GM18861 (cell line): ENCODE measurements at regions not wholly inside any gene's neighbourhood (a gene's known extent, or its start where the extent isn't known, plus 50 kb on each side); places are given as distances from the start of the nearest gene placed in this dataset.

Experiments used
- ATAC-seq: cut with Tn5 transposase; IDR thresholded peaks from one replicate; pipeline ENCODE4 v1.9.1; 2021; ENCODE audit not compliant: unreplicated experiment

- ATAC-seq: no peak
Measured at GRCh38 chr14:31964490-31964889, 112.6 kb upstream of the ARHGAP5 start.

DNA sequence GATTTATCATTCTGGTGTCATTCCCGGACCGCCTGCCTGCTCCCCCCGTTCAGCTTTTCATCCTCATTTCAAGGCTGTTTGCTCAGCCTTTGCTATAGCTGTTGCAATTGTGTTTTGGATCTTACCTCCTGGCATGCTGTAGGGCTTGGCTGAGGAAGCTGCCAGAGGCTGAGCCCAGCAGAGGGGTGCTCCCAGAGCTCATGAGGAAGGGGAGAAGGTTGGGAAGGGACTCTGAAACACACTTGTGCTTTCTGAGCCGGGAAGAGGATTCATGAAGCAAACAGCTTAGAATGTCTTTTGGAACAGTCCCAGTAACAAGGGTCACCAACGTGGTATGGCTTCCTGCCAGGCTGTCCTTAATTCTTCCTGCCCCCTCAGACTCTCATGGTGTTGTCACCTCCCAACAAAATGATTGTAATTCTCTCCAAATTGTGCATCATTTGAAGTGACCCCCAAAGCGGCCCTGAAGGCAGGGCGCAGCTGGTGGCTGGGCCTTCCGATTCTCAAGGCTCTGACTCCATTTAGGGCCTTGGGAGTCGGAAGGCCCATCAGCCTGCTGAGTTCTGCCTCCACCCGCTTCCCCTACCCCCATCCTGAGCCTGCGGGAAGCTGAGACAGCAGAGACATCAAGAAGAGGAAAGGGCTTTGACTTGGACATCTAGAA, 111.9 kb upstream of the ARHGAP5 start:
- no peak for ATAC-seq

DNA sequence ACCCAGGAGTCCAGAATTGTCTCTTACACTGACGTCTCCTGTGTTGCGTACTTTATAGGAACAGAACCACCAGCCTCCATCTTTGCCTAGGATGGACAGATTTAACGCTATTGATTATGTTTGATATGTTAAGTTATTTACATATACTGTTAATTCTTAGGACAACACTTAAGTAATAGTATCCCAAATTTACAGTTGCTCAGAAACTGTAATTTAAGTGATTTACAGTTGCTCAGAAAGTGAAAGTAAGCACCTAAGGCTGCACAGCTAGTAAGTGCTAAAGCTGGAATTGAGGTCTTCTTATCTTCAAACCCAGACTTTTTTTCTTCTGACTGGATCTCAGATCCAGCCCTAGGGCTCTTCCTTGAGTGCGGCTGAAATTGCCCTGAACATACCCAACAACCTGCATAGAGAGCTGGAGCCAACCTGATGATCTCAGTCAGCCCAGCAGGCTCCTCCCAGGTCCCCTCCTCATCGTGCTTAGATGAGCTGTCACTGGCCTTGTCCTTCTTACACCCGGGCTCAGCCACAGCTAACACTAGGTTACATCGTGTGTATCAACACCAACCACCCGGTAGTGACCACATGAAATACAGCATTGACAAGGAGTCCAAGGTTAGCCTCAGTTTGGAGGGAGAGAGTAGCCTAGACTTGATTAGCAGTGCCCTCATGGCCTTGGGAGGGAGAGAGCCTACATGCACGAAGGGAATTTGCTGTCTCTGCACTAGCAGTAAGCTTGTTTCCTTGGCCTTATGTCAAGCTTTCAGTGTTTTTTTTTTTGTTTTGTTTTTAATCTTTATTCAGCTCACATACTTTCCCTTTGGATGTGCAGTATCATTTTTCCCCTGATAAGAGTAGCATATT, 111.1 kb upstream of the ARHGAP5 start:
- ATAC-seq: no peak

DNA sequence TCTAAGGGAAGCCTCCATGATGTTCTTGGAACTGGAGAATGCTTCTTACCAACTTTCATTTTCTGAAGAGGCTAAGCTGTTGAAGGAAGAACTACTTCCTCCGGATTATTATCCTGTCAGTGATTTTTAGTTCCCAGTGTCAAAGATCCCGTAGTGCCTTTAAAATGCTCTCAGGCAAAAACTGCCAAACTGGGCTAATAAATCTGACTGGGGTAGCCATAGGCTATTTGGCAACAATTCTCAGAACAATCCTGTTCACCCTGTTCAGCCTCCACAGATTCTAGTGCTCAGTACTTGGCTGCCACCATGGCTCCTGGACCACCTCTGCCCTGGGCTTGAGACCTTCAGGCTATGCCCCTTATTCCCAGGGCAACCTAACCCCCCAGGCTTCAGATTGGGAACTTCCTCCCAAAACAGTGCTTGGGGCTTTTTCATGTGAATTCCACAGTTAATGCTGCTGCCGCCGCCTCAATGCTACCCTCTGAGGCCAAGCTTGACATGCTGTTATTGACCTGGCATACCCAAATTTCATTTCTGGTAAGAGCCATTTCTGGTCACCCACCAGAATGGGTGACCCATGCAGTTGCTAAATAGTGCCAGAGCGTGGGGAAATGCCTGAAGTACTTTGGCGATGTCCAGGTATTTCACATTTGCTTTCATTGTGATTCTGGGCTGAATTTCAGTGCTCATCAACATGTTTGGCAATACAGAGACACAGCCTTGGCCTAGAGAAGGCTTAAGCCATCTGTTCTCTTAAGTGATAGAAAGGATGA, 110.0 kb upstream of the ARHGAP5 start:
- ATAC-seq: no peak

DNA sequence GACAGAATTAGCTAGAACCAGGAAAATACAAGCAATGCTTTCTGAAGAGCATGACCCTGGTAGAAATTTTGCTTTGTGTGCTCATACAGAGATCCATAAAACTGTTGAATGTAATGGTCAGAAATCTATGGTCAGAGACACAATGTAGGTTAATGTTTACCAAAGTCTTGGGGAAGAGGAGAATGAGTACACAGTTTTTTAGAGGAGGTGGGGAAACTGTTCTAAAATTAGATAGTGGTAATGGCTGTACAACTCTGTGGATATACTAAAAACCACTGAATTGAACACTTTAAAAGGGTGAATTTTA, 109.5 kb upstream of the ARHGAP5 start:
- peak; percentile 32 for ATAC-seq

DNA sequence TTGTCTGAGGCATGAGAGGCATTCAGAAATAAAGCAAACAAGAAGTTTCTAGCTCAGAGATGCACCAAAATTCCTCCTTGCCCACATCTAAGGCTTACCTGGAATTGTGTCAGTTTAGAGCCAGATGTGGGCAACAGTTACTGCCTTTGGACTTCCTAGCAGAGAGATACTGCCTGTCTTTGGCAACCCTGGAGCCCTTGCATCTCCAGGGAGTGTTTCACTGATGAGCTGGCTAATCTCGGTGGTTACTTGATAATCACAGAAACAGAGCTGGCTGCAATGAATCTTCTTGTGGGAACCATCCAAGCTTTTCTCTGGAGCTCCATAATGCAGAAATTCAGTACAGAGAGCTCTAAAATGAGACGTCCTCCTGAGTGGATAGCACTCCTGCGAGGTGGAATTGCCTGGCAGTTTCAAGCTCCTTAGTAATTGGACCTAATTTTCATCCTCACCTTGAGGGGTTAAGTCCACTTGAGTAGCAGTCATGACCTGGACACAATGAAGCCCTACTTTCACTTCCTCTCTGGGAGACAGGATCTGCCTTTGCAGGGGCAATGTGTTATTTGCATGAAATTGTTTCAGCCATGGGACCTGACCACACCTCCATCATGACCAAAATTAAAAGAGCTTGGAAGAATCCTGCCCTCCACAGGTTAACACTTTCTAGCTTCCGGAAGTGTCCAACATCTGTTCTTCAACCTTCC, 108.8 kb upstream of the ARHGAP5 start:
- ATAC-seq: no peak

GRCh38 chr14:31968956-31969698, 108.0 kb upstream of the ARHGAP5 start:
- ATAC-seq: no peak

- ATAC-seq: no peak
Measured at GRCh38 chr14:31969699-31970240, 107.3 kb upstream of the ARHGAP5 start.

- no peak for ATAC-seq
Measured at GRCh38 chr14:31970744-31971143, 106.4 kb upstream of the ARHGAP5 start.

GRCh38 chr14:31971612-31972011, 105.5 kb upstream of the ARHGAP5 start:
- ATAC-seq: no peak

GRCh38 chr14:31977001-31977556, 100.0 kb upstream of the ARHGAP5 start:
- no peak for ATAC-seq

- ATAC-seq: no peak
Measured at GRCh38 chr14:31978423-31978822, 98.7 kb upstream of the ARHGAP5 start.

- no peak for ATAC-seq
Measured at GRCh38 chr14:31982642-31983041, 94.5 kb upstream of the ARHGAP5 start.

DNA sequence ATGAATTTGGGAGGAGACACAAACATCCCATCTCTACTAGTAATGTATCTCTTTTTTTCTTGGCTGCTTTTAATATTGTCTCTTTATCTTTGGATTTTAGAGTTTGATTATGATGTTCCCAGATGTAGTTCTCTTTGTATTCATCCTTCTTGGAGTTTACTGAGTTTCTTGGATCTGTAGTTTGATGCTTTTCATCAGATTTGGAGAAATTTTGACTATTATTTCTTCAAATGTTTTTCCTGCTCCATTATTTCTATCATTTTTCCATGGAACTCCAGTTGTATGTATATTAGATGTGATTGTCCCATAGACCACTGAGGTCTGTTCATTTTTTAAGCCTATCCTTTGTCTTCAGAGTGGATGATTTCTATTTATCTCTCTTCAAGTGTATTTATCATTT, 90.7 kb upstream of the ARHGAP5 start:
- no peak for ATAC-seq

GRCh38 chr14:31987721-31988120, 89.4 kb upstream of the ARHGAP5 start:
- no peak for ATAC-seq

DNA sequence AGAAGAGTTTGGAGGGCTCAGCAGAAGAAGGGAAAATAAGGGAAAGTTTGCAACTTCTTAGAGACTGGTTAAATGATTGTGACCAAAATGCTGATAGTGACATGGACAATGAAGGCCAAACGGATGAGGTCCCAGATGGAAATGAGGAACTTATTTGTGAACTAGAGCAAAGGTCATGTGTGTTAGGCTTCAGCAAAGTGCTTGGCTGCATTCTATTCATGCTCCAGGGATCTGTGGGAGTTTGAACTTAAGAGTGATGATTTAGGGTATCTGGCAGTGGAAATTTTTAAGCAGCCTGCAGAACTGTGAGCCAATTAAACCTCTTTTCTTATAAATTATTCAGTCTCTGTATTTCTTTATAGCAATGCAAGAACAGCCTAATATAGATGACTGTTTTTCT, 88.9 kb upstream of the ARHGAP5 start:
- ATAC-seq: no peak

- ATAC-seq: no peak
Measured at GRCh38 chr14:31990183-31990857, 86.8 kb upstream of the ARHGAP5 start.

- no peak for ATAC-seq
Measured at GRCh38 chr14:31990926-31991572, 86.1 kb upstream of the ARHGAP5 start.

DNA sequence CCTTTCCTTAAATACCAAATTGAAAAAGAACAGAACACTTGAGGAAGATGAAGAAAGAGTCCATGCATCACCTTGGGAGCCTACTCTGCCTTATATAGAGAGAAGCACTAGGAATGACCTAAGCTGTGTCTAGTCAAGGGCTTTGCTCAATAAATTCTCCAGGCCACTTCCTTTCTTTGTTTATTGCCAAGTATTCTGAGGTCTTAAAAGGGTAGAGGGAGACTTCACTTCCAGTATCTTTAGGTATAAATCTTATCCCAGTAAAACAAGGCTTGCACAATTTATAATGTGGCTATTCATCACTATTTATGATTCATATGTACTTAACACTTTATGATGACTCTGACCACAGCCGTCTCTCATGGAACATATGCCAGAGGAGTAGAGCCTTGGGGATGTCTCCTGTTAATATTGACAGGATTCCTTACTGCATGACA, 85.1 kb upstream of the ARHGAP5 start:
- no peak for ATAC-seq
